HG03064 (cell line): ENCODE measurements at regions not wholly inside any gene's neighbourhood (a gene's known extent, or its start where the extent isn't known, plus 50 kb on each side); places are given as distances from the start of the nearest gene placed in this dataset.

Experiments
- ATAC-seq: cut with Tn5 transposase; IDR thresholded peaks from one replicate; pipeline ENCODE4 v1.9.1; 2021; ENCODE audit warnings: low read depth; ENCODE audit not compliant: unreplicated experiment

DNA sequence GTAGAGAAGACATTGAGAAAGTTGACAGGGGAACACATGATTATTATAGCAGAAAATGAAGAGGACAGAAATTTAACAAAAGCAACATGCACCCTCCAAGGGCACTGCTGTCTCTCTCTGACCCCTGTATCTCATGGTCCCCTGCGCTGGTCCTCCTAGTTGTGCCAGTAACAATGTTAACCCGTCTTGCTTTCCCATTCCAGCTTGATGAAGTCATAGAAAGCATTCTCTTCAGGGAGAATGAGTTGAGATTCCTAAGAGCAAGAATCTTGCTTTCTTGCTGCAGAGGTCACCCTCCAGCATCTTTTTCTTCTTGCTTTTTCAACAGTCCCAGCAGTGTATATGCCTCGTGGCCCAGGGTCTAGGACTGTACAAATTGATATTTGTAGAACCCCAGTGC lies 279.6 kb upstream of the ADAMTSL1 start:
- no peak for ATAC-seq

DNA sequence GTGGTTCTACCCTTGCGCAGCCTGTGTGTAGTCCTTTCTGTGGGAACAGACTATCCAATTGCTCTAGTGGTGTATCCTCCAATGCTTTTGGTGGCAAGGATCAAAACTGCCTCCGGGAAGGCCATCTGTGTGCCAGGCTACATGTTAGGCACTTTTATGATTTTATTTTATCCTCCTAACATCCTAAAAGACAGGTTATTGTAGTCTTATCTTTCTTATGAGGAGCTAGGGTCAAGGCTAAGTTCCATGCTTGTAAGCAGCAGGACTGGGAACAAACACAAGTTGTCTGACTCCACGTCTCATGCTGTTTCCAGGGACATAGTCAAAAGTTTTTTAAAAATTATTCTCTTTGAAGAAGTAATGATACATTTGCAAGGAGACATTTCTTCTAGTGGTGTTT lies 278.7 kb upstream of the ADAMTSL1 start:
- no peak for ATAC-seq

- no peak for ATAC-seq
Observed at GRCh38 chr9:18202924-18203323, 271.0 kb upstream of the ADAMTSL1 start.

- no peak for ATAC-seq
Observed at GRCh38 chr9:18207735-18208134, 266.2 kb upstream of the ADAMTSL1 start.

GRCh38 chr9:18208166-18209059 lies 265.5 kb upstream of the ADAMTSL1 start:
- no peak for ATAC-seq

DNA sequence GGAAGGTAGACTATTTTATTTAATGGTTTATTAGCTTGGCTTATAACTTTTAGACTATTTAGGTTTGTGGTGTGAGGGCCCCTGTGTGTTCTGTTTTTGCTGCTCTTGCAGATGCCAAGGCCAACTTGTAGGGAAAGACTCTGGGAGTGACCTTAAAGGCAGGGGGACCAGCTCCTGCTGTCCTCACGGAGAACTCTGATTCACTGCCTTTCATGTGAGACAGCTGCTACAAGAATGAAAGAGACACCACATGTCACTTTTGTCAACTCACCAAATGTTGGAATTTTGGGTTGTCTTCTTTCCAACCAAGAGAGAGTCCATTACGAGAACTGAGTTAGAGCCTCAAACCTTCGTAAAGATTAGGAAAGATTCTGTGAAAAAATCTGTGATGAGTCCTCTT lies 258.3 kb upstream of the ADAMTSL1 start:
- ATAC-seq = no peak

DNA sequence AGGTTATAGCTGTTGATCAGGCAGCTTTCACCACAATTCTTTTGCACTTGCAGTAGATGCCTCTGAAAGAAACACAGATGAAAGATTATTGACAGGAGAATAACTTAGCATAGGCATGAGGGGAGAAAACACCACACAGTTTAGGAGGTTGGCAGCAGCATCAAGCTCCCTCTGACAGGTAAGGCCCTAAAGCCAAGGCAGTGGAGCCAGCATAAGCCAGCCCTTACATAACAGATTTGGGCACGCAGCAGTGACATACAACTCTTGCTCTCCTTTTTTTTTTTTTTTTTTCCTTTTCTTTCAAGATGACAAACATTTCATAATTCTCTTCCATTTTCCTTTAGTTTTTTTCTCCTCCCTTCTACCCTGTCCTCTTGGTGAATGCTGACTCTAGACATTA lies 257.6 kb upstream of the ADAMTSL1 start:
- ATAC-seq = no peak

DNA sequence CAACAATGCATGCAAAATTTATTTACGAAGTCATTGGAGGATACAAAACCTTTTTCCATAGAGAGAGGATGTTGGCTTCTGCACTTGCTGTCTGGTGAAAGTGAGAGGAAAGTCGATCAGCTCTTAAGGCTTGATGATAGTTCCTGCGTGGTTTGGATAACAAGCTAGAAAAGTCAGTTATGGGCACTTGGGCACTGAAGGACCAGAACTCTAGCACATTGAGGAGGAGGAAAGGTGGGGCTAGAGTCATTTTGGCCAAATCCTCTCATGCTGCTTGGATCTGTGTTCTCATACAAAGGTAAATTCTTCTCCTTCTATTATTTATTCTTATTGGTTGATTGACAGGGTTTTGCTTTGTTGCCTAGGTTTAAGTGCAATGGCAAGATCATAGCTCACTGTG lies 245.9 kb upstream of the ADAMTSL1 start:
- no peak for ATAC-seq

- no peak for ATAC-seq
Observed at GRCh38 chr9:18229992-18230676, 243.8 kb upstream of the ADAMTSL1 start.

DNA sequence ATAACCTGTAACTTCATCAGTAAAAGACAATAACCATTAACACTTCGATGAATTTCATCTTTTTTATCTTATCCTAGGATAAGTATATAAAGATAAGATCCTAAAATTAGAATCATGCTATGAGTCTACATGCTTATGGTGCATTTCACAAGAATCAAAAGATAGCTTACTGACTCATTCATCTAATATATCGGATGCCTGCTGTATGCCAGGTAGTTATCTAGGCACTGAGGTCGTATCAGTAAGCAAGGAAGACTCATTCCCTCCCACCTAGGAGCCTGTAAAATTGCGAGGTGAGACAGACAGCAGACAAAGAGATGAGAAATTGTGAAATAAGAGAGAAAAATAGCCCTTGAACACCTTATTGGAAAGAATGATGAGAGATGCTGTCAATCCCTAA lies 240.6 kb upstream of the ADAMTSL1 start:
- no peak for ATAC-seq

DNA sequence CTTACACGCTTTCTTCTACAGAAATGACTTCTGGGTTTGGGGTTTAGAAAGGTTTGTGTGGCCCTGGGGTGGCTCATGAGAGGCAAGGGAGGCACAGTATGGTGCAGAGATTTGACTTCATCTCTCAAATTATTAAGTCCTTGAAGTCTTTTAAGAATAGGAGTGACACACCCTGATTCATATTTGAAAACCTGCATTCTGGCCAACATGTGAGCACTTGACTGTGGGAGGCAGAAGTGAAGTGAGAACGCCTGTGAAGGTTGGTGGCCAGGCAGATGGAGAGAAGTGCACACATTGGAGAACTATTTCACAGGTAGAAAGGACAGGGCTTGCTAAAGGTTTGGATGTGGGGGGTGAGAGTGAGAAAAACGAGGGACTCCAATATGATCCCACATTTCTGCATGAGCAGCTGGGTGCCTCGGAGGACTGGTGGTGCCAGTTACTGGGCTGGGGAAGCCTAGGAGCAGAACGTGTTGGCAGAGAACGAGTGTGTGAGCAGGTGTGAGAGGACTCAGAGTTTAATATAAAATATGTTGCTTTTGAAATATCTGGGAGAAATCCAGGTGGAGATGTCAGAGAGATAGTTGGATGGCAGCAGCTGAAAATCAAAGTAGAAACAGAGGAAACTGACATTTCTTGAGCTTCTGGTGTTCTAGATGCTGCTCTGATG lies 240.0 kb upstream of the ADAMTSL1 start:
- no peak for ATAC-seq

DNA sequence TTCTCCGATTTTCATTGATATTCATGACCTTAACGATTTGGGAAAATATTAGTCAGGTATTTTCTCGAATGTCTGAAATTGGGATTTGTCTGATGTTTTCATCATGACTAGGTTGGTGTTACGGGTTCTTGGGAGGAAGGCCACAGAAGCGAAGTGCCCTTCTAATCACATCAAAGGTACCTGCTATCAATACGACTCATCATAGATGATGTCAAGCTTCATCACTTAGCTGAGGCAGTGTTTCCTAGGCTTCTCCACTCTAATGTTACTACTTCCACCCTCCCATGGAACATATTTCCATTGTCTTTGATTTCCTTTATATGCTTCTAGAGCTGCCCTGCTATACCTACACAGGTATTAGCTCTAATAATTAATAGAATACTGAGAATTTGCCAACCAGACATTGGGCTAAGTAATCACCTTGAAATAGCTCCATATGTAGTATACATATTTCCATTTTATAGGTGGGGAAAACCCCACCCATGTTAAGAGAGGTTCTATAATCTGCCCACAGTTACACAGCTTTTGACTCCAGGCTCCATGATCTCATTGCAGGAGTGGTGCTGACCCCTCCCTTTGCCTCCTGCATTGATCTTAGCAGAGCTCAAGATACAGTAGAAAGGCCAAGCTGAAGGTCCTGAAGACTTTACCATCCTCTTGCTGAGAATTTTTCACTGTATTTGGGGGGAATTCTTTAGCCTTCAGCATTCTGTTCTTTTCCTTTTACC lies 238.6 kb upstream of the ADAMTSL1 start:
- ATAC-seq = no peak

DNA sequence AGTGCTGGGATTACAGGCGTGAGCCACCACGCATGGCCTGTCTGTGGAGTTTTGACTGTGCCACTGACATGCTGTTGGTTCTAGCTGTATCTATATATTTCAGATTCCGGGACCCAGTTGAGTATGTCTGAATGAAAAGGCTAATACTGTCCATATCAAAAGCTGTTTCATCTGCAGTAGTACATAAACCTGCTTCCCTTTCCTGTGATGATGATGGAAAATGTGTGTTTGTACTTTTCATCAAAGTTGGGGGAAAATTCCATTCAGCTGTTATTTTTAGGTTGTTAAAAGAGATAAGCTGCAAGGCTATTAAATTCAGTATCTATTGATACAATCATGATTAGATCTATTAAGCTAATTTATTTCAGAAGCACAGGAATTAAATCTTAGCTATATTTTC lies 237.6 kb upstream of the ADAMTSL1 start:
- no peak for ATAC-seq

DNA sequence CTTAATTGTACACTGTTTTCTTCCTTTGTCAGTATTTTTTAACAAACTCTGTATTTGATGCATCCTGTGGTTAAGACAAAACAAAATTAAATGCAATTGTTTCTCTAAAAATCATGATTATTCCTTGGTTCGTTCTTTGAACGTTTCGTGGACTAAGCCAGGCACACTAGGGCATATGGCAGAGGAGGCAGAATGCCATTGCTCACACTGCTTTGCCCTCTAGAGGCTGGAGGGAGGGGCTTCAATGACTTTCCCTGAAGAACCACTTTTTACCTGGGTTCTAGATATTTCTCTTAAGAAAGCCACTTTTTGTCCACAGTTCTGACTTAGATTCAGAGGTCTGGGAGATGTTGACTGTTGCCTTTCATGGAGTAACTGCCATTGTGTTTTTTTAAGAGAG lies 236.2 kb upstream of the ADAMTSL1 start:
- no peak for ATAC-seq

DNA sequence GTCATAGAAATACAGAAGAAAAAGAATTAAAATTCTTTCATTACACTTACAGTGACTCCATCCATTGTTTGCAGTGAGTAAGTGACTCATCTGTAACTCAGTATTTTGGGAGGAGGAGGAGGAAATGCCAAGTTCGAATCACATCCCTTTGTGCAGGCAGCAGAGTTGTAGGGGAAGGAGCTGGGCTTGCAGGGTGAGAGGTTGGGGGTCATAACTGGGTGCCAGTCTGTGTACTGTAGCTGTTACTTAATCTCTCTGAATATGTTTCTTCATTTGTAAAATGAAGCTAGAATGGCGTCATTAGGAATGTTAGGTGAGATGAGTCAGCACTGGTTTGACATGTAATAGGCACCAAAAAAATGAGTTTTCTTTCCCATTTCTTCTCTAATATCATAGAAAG lies 235.7 kb upstream of the ADAMTSL1 start:
- ATAC-seq = no peak

GRCh38 chr9:18238752-18239447 lies 235.1 kb upstream of the ADAMTSL1 start:
- no peak for ATAC-seq

DNA sequence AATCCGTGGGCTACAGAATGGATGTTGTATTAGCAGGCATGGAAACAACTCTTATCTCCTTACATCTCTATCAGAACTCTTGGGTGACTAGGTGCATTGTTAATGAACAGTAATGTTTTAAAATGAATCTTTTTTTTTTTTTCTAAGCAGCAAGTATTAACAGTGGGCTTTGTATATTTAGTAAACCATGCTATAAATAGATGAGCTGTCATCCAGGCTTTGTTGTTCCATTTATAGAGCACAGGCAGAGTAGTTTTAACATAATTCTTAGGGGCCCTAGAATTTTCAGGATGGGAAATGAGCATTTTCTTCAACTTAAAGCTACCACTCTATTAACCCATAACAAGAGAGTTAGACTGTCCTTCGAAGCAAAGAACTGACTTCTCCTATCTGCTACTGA lies 233.7 kb upstream of the ADAMTSL1 start:
- no peak for ATAC-seq

- ATAC-seq = no peak
Observed at GRCh38 chr9:18245911-18246310, 228.0 kb upstream of the ADAMTSL1 start.

- ATAC-seq = no peak
Observed at GRCh38 chr9:18250053-18250452, 223.9 kb upstream of the ADAMTSL1 start.

DNA sequence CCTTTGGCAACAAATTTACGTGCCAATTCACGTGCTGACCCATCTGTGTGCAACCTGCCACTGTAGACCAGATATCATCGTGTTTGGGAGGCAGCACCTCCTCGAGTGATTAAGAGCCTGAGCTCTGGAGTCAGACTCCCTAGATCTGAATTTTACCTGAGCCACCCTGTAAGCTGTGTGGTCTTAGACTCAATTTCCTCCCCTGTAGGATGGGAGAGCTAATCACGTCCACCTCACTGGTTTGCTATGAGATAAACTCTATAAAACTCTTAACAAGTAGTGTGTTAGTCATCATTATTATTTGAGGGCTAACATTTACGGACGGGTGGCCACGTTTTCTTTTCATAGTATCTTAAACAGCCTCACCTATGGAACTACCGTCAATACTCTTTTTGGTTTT lies 220.0 kb upstream of the ADAMTSL1 start:
- no peak for ATAC-seq
